ENCODE measurements at regions not wholly inside any gene's neighbourhood (a gene's known extent, or its start where the extent isn't known, plus 50 kb on each side); places are given as distances from the start of the nearest gene placed in this dataset.

DNA sequence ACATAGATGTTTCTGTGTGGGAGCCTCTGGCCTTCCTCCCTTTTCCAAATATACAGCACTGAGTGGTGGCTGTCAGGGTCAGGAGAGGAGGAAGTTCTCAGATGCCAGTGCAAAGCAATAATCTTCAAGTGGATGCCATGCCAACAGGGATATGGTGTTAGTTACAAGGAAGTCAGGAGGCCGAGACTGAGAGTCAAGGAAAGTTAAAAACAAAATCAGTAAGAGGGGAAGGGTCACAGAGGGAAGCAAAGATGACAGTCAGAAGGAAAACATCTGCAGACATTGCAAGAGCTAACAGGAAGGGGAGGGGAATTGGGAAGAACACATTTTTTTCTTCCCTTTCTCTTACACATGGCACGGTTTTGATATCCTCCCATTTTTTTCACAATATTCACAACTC, 691.4 kb downstream of the ADGRL2 start:
- no peak for DNase-seq (ENCODE audit: low read depth)

DNA sequence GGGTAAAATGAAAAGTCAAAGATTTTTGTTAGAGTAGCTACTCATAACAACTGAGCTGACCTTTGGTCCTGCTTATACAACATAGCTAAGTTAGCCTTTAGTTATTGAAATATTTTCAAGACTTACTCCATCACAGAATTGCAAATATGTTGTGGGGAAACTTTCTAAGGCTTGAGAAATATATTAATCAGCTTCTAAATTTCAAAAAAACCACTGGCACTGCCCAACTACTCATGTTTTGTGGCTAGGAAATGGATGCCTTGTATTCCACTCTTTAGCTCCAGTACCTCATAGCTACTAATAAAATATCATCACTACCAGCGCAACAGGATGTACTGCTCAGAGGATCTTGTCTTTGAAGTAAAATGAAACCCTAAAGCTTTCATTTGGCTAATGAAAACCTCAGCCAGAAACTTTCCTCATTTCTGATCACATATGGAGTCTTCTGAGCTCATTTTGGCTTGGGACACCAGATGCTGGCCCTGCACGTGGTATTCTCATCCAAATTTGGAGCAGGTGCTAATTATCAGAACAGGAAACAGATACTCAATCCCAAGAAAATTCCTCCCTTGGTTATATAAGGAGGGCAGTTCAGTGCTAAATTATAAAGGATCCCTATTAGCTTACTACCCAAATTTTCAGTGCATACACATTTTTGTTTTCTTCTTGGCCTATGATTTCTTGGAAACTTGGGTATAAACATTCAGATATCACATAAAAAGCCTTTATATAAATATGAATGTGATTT, 690.7 kb downstream of the ADGRL2 start:
- DNase-seq (ENCODE audit: low read depth), result no peak

DNA sequence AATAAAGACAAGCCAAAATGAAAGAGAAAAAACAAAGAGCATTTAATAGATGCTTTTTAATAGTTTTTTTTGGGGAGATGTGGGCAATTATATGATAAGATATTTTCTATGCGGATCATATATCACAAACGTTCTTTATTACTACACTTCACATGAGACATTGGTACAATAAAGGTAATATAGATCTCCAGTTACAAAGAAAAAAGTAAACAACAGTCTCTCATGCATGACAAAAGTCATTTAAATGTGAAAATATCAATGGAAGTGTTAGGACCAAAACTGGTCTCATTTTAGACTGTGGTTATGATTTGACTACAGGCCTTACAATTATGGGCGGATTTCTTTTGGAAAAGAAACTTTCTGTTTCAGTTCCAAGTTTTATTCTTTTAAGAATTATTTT, 687.0 kb downstream of the ADGRL2 start:
- DNase-seq (ENCODE audit: low read depth), result no peak

DNA sequence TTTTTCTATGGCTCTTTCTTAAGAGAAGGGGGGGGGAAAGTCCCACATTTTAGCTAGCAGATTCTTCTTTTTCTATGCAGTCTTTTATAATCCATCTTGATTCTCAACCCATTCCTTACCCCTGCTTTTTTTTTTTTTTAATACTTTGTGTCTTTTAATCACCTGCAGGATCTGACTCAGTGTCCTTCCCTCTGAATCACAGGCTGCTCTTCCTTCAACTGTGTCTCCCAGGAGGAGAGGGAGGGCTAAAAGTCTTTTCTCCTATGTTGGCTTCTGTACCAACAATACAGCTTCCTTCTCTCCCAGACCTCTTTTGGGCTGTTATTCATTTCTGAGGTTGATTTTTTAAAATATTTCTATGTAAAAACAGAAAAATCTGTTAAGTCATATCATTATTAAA, 686.2 kb downstream of the ADGRL2 start:
- DNase-seq (ENCODE audit: low read depth), result no peak

DNA sequence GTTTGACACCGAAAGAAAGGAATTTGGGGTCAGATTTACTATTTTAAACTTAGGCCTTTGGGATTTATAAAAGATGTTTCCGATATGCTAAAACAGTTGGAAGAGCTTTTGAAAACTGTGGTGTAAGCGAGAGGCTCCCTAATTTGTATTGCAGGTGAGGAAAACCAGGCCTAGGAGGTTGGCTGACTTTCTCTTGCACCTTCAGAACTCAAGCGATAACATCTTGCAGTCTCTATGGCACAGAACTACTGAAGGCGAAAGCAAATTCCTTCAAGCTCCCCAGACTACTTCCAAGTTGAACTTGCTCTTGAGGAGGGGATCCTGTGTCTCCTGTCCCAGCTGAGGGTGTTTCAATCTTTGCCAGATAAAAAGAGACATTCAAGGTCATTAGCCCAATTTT, 685.7 kb downstream of the ADGRL2 start:
- no peak for DNase-seq (ENCODE audit: low read depth)

DNA sequence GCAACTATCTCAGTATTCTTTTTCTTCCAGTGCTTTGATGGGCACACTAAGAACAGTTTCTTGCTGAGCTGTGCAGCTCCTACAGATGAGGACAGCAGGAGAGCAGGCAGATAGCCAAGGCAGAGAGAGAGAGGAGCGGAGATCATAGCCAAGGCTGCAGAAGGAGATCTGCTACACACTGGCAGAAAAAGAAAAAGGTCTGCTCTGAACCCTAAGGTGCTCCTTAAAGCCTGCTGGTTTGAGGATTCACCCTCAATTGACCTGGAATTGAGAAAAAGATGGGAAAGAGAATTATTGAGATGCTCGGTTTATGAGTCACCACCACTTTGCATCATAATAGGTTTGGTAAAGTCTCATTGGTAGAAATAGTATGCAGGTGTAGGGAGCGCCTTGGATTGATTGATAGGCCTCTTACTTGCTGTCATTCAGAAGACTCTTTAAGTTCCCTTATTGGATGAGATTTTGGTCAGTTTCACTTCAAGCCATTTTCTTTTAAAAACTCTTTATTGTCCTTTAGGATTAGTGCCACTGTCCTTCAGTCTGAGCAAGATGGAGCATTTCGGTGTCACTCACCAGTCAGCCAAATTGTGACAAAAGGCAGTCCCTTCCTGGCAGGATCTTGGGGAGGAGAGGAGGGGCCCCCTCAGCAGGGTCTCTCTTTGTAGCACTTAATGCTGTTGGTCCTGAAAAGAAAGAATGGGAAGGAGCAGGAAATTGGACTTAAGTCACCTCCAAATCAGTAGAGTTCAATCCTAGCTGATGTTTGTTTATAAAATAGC, 685.0 kb downstream of the ADGRL2 start:
- no peak for DNase-seq (ENCODE audit: low read depth)

DNA sequence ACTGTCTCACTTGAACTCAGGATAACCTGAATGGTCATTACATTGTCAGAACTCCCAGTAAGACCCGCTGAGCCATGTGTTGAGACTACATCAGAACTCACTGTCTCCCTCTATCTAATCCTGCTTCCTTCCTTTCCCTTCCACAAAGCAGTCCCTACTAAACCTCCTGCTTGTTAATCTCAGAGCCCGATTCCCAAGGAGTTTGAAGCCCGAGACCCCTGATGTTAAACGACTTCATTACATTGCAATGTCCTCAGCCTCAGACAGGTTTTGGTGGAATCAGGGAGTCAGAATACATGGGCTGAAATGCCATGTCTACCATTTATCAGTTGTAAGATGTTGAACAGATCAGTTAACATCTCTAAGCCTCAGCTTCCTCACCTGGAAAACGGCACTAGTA, 682.4 kb downstream of the ADGRL2 start:
- DNase-seq (ENCODE audit: low read depth), result no peak

DNA sequence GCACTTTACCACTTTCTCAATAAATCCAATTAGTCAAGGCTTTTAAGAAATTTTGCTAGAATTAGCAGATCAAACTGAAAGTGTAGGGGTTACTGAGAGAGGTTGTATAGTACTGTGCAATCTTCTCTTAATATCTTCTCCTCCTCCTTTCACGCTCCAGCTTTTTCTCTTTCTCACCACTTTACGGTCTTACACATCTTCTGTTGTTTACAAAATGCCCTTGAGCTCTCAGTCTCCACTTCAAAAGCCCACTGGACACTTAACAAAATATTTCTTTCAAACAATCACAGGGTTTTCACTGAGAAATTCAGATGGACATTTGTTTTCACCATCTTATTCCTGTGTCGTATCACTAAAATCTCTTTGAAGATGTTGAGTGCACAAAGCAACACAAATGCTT, 678.2 kb downstream of the ADGRL2 start:
- DNase-seq (ENCODE audit: low read depth), result no peak

DNA sequence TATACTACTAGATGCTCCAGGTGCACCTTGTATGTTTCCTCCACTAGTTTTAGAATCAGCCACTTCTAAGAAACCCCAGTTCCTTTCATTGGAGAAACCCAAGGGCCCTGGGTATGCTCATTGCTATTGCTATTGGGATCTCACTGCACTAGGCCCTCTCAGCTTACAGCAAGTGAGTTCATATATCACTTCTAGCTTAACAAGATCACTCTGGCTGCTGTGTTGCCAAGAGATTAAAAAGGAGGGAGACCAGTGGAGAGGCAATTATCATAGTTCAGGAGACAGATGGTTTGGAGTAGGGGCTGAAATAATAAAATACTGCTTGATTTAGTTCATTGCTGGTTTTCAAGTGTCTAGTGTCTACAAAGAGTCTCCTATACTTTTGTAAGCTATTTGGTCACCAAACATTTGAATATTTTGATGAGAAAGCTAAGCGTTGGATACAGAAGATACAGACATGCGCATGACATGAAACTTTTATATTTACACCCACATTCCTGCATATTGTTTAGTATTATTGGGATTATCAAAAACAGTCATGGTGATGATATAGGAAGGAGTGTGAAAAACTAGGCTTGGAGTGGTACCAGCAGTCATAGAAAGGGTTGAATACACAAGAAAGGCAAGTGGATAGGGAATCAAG, 671.9 kb downstream of the ADGRL2 start:
- no peak for DNase-seq (ENCODE audit: low read depth)

DNA sequence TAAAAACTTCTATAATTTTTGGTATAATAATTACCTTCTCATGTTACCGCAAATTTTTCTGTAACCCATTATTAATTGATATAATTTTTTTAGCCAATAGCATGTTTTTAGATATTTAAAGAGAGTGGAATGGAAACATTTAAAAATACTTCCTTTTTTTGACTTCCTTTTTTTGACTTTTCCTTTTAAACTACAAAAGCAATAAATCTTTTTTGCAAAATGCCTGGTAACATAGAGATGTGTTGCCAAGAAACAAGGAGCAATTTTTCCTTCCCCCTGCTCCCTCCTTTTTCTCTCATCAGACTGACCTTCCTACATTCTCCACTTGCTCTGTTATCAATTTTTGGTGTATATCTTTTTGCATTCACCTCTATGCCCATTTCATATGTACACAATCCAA, 666.2 kb downstream of the ADGRL2 start:
- DNase-seq (ENCODE audit: low read depth), result no peak

DNA sequence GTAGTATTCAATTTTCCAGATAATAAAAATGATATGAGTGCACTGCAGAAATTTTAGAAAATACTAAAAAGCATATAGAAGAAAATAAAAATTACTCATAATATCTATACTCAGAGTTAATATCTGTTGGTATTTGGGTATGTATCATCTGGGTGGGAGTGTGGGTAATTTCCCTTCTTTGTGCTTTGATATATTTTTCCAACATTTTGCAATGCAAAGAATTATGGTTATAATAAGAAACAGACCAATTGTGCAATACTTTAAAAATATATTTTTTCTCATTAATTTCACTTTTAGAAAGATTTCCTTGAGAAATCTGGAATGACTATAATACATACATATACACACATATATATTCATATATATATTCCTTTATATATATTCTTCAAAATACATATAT, 665.7 kb downstream of the ADGRL2 start:
- no peak for DNase-seq (ENCODE audit: low read depth)

DNA sequence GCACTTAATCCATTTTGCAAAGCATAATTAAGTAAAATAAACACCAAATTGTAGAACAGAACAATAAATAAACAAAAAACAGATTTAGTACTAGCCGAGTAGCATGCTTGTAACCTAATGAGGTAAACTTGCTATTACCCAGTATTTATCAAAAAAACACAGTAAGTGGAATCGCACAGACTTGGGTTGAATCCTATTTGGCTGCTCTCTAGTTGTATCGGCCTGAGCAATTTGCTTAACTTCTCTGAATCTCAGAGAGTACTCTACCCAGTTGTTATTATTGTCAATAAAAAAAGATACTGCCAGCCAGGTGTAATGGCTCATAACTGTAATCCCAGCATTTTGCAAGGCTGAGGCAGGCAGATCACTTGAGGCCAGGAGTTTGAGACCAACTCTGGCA, 664.3 kb downstream of the ADGRL2 start:
- DNase-seq (ENCODE audit: low read depth), result no peak

DNA sequence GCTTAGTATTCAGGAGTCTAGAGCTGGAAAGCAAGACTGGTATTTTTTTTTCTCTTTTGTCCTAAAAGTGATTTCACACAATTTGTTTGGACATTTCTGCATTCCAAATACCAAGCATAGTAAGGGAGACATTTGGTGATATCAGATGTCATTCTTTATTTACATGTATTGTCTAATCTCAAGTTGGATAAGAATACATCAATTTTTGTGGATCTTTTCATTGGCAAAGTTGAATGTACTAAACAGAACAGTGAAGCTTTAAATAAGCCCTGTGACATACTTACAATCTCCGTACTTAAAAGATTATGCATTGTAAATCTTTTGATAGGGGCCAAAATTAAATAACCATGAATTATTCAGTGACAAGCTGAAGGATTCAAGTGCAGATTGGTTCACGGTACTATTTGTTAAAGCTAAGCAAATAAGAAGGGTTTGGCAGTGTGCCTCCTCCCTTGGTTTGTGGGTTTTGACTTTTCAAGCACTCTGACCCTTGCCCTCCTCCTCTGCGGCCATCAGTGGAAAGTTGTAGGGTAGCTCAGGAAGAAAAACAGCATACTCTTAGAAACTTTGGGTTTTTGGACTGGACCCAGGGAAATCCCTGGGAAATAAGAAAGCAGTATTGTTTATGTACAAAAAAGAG, 663.7 kb downstream of the ADGRL2 start:
- no peak for DNase-seq (ENCODE audit: low read depth)

DNA sequence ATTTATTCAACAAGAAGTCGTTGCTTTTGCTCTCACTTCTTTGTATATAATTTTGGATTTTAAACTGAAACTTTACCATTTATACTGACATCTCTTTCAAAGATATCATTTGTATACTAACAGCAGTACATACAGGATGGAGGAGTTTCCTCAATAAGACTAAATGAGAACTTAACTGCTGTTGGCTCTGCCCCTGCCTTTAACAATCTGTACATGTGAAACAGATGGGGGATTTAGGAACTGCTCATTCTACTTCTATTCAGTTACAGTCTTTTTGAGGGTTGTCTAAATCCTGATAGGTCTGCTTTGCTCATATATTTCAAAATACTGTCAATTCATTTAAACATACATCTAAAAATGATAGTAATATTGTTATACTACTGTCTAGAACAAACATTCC, 663.2 kb downstream of the ADGRL2 start:
- no peak for DNase-seq (ENCODE audit: low read depth)

DNA sequence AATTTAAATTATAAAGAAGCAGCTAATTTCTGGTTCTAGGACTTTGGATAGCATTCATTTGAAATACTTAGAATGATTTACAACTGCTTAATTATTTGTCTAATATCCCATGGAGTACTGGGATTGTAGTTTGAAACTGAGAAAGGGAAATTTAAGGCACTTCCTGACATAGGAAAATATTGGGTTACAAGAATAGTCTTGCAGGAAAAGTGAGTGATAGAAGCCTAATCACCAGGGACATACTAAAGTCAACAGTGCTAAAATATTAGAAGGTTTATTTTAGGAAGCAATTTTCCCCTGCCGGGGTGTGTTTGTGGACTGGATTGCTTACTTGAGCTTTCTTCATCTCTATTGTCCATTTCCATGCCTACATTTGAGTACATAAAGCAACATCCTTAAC, 661.6 kb downstream of the ADGRL2 start:
- DNase-seq (ENCODE audit: low read depth), result no peak

DNA sequence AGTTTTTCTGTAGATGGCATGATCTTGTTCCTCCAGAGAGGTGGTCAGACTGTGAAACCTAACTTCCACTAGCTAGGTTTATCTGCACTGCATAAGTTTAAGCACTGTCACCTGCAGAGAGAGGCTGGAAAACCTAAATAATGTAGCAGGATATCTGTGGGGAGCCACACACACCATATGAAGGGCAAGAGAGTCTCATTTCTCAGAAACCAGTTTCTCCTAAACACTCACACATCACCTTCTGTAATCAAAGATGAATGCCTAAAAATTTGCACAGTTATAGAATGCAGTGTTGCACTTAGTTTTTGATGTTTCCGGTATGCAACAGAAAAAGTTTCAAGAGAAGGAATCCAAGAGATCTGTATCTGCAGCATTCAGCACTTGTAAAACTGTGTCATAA, 654.6 kb downstream of the ADGRL2 start:
- DNase-seq (ENCODE audit: low read depth), result no peak

DNA sequence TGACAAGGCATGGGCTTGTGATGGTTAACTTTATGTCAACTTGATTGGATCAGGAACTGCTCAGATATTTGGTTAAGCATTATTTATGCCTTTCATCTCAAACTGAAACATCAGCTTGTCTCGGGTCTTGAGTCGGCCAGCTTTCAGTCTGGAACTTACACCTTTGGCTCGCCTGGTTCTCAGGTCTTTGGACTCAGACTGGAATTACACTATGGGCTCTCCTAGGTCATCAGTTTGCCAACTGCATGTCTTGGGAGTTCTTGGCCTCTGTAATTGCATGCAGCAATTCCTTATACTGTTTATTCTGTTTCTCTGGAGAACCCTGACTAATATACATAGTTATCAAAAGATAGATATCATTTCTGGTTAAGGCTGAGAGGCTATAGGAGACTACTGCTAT, 653.7 kb downstream of the ADGRL2 start:
- DNase-seq (ENCODE audit: low read depth), result no peak

DNA sequence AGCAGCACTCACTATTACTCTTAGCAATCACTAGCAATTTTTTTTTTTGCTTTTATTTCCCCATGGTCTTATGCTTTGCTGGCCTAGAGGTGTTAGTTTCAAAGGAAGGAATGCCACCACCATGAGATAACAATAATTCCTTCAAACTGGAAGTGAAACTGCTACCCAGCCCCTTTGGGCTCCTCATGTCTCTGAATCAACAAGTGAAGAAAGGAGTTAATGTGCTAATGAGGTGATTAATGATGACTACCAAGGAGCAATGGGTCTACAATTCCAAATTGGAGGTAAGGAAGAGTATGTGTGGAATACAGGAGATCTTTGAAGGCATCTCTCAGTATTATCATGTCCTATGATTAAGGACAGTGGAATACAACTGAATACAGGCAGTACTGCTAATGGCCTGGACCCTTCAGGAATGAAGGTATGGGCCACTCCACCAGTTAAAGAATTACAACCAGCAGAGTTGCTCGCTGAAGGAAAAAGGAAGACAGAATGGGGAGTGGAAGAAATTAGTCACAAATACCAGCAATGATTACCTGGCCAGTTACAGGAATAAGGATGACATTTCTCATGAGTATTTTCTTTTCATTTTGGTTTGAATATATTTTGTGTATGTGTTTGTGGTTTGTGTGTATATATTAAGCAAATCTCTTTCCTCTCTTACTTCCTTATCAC, 652.9 kb downstream of the ADGRL2 start:
- no peak for DNase-seq (ENCODE audit: low read depth)

DNA sequence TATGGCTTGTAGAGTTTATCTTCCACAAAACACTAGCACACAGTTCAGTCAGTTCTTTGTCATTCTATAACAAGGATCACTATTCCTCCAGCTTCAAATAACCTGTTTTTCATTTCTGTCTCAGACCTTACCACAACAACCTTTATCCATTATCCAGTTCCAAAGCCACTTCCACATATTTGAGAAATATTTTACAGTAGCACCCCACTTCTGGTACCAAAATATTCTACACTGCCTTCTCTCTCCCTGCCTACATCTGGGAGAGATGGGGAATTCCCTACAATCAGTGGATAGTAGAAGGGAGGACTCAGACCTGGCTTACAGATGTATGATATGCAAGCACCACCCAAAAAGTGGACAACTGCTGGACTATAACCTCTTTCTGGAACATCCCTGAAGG, 651.4 kb downstream of the ADGRL2 start:
- DNase-seq (ENCODE audit: low read depth), result no peak

DNA sequence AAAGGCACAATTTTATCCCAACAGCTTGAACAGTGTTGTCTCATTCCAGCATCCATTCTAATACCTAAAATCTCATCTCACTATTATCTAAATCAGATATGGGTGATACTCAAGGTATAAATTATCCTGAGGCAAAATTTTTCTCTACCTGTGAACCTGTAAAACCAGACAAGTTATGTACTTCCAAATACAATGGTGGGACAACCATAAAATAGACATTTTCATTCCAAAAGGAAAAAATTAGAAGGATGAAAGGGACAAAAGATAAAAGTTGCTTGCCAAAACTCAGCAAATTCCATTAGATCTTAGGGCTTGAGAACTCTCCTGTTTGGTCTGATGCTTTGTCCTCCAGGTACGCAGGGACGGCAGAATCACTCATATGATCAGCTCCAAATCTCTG, 650.5 kb downstream of the ADGRL2 start:
- DNase-seq (ENCODE audit: low read depth), result no peak

DNA sequence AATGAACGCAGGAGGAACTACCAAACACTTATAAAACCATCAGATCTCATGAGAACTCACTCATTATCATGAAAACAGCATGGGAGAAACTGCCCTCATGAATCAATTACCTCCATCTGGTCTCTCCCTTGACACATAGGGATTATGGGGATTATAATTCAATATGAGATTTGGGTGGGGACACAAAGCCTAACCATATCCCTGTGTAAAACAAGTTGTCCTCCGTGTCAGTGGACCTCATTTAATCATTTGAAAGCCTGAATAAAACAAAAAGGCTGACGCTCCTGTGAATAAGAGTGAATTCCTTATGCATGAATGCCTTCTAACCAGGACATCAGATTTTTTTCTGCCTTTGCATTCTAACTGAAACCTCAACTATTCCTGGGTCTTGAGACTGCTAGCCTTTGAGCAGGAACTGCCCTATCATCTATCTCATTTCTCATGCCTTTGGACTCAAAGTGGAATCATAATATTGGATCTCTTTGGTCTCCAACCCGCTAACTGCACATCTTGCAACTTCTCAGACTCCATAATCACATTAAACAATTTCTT, 648.8 kb downstream of the ADGRL2 start:
- DNase-seq (ENCODE audit: low read depth), result no peak

DNA sequence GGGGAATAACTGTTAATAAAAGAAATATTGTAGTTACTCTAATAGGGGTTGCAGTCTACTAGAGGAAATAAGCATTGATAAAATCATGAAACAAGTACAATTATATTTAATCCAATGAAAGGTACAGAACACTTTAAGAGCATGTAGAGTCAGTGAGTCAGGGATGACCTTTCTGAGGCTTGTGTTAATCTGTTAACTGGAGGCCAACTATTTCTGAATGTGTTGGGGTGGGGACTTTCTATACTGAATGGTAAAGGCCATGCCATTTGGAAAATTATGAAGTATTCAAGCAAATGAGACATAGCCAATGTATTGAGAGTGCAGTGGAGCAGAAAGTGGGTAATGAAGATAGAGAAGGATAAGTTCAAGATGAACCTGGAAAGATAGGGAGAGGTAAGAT, 646.2 kb downstream of the ADGRL2 start:
- no peak for DNase-seq (ENCODE audit: low read depth)

All from T follicular helper cell (primary cell).